Frontal cortex (tissue), 3 donors: ENCODE measurements at regions not wholly inside any gene's neighbourhood (a gene's known extent, or its start where the extent isn't known, plus 50 kb on each side); places are given as distances from the start of the nearest gene placed in this dataset.

Experiments used
- DNase-seq, 2 donors: peaks; one replicate each; pipeline ENCODE4 v3.0.0; 2012; ENCODE audit warnings: low spot score in 2 of 2
- FAIRE-seq: peaks from 2 replicates; lab custom pipeline; 2012; peaks lifted over from hg19 to GRCh38; lab: Jason Lieb, UNC
- donor health status: control.
- donor health status: control.
- donor health status: control.

DNA sequence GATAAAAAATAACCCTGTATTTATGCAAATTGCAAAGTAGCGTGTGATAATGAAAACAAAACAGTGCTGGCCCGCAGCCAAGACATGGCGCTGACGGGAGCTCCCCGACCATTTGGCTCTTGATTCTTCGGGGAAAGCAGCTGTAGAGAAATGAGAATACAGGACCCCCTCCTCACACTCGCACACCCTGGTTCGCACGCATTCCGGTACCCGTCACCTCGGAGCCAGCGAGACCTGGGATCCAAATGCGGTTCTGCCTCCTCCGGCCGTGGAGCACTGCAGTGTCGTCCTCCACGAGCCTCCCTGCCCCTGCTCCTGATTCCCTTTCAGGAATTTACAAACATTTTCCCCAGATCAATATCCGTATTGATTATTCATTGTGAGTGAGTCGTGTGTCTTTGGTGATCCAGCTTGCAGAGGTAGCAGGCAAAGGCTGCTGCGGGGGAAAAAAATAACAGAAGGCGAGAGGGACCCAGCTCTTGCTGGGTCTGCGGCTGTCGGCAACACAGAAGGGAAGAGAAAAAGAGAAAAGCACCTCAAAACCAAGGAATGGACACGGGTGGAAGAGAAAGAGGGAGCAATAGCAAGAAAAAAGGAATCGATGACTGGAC is 184.1 kb upstream of the ZFHX3 start:
- DNase-seq (no peak), FAIRE-seq (no peak)

DNA sequence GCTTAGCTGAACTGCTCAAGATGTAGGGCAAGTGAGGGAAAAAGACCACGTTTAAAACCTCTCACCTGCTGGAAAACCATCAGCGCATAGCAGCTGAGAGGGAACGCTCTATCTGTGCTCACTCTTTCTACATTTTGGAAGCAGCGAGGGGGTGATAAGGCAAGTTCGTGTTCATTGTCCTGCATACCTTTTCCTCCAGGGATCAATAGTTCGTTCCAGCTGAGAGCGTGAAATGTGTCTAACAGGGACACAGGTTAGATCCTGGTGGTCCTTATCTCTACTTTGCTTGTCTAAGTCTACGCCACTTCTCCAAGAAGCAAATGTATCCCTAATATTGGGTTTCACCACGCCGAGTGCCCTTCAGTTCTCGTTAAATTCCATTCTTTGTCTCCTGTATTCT is 183.5 kb upstream of the ZFHX3 start:
- DNase-seq: no peak
- FAIRE-seq: no peak

DNA sequence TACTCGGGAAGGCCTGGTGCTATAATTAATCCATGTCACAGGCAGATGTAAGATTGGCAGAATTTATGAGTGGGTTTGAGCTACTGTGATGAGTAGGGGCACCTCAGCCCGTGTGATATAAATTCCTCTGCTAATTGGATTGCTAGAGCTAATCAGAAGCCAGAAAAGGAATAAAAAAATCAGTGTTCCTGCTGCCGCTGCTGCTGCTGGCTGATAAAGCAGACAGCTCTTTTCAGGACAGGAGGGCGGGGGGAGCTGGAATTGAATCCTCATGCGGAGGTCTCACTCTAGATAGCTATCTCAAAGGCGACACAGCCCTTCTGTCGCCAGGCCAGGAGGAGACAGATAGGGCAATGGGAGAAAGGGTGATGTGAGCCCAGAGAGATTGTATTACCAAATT is 182.7 kb upstream of the ZFHX3 start:
- FAIRE-seq: no peak
- no peak for DNase-seq

DNA sequence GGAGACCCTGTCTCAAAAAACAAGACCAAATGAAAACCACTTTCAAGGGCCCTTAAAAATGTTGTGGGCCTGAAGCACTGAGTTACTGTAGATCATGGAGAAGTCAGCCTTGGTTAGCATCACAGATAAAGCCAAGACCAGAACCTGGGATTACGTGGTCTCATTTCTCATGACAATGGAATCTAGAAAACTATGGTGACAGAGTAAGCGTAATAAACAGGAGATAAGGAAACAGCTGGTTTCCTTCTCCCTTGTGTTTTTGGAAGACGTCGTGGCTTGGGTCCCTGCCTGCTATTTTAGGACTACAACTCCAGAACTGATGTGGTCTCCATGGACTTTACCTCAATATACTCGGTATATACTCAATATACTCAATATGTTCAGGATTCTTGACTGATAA is 180.7 kb upstream of the ZFHX3 start:
- DNase-seq: no peak
- FAIRE-seq: no peak

DNA sequence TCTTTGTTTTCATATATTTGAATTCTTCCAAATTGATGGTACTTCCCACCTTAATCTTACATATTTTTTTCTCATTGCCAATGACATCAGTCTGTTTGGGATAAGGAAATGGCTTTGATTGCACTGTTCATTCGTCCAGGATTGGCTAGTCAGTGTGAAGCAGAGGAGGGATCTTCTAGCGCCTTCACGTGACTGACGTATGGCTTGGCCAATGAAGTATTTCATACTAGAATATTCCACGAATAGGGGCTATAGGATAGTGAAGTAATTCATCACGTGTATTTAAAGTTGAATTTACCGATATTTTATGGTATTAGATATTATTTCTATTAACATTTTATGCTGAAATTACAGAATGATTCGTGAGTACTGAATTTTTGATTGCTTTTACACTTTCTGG is 178.7 kb upstream of the ZFHX3 start:
- no peak for DNase-seq
- no peak for FAIRE-seq

DNA sequence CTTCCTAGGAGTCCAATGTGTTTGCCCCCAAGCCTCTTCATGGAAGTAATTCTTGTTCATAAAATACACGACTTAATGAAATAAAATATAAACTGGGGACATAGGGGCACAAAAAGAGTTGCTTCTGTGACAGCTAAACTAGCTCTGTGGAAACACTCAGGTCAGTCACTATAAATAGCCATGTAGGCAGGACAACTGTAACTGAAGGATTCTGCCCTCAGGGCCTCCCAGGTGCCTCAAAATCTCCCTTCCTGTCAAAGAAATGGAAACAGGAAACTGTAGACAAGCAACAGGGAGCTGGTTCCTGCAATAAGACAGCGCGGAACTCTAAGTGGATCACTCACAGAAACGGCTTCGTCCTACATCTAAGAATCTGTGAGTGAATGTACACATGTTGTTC is 178.1 kb upstream of the ZFHX3 start:
- FAIRE-seq: no peak
- no peak for DNase-seq

DNA sequence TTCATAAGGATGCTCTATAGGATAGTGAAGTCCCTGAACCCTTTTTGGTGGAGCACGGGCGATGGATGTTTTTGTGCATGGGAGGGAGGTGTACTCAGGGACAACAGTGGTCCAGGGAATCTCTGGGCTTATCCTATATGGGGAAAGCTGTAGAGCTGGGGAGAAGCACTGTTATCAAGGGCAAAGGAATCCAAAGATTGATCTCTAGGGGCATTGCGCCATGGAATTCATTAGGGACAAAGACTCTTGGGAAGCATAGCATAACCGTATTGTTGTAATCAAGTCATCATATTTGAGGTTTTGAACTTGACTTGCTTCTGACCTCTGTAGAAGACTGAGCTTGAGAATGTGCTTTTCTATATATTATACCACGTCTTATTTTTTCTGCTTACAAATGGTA is 172.9 kb upstream of the ZFHX3 start:
- FAIRE-seq: no peak
- no peak for DNase-seq

DNA sequence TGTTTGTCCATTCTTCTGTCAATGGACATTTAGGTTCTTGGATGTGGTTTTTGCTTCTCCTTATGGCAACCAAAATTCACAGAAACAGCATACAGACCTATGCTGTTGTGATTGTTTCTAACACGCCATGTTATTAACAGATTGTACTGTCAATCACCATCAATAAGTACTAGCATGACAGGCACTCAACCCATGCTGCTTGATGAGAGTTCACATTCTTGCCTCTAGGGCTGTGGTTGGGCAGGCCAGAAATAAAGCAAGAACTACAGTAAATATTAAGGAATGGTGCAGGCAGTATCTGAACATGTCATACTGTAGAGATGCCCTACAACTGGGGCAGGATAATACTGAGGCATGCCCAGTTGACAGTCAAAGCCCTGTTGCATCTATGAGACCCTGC is 171.2 kb upstream of the ZFHX3 start:
- no peak for DNase-seq
- FAIRE-seq: no peak

DNA sequence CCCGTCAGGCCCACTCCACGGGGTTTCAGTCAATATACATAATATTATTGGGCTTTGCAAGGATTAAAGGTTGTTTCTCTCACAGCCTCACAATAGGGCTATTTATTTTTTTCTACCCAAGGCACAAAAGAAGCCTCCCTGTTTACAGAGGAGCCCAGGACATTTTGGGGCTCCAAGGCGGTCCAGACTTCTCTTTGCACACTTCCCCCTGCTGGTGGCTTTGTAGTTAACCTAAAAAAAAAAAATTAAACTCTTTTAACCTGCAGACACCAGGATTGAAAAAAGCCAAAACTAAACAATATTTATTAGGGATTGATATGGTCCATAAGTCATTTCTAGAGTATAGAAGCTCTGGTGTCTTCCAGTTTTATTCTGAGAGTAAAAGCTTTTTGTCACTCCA is 169.7 kb upstream of the ZFHX3 start:
- FAIRE-seq (no peak), DNase-seq (no peak)

DNA sequence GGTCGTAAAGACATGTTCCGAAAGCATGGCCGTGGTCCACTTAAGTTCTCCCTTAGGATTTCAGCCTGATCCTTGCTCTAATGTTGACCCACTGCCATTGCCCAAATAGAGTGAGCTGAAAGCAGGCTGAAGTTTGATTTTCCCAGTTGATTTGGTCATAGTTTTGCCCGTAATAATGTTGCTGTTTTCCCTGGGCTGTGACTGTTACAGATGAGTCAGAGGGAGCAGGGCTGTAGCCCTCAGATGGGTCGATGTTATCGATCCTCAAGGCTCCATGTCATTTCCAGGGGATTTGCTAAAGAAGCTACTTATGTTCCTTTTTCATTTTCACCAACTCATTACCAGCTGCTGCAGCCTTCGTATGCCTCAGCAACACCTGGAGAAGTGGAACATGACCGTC is 169.0 kb upstream of the ZFHX3 start:
- no peak for FAIRE-seq
- no peak for DNase-seq

DNA sequence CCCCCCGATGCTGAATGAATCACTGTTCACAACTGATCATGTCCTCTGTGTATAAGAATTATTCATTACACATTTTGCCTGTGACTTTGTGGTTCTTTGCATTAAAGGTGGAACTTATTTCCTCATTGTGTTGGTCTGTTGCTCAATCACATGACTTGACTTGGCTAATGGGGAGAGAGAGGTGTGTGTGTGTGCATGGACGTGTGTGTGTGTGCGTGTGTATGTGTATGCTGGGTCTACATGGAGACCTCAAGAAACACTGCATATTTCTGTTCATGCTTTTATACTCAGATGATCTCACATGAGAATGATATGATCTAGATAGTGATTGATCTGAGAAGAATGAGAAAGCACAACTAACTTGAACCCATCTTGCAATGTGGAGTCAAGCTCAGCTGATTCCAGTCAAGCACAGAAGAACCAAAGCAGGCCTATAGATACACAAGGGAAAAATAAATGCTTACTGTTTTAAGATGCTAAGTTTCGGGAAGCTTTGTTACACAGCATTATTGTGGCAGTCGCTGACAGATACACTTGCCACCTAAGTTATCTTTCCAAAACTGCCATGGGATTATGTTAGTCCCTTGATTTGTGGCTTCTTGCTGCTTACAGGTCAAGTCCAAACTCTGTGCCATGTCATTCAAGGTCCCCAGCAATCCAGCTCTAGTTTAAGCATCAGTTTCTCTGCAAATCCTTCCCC is 167.9 kb upstream of the ZFHX3 start:
- FAIRE-seq: no peak
- no peak for DNase-seq

DNA sequence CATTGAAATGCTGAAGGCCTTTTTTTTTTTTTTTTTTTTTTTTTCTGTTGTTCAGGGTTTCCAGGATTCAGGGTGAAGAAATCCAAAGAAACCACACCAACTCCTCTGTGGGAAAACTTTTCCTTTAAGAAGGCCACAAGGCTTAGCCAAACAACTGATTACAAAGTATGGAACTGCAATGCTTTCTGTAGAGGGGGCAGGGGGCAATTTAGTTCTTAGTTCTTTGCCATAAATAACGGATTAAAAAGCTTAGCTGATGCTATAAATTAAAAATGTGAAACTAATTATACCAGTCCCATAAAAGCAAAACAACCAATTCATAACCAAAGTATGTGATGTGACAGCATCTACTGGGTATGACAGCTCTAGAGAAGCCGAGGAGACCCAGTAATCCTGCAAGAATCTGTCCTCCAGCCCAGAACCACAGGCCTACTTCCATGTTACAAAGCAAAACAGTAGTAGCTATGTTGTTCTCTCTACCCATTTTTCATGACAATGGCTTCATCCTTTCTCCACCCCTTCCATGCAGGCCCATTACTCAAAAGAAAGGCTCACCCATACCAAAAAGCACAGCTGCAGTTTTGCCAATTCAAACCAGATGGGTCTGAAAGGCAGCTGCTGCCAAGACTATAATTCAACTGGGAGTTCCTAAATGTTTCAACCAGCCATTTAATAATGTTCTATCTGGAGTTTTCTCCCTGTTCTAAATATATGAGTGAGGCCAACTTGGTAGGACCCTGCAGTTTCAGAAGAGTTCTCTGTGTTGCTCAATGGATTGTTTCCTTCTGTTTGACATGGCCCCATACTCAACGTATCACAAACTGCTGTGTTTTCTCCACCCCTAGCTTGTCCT is 167.1 kb upstream of the ZFHX3 start:
- FAIRE-seq (no peak), DNase-seq (no peak)

DNA sequence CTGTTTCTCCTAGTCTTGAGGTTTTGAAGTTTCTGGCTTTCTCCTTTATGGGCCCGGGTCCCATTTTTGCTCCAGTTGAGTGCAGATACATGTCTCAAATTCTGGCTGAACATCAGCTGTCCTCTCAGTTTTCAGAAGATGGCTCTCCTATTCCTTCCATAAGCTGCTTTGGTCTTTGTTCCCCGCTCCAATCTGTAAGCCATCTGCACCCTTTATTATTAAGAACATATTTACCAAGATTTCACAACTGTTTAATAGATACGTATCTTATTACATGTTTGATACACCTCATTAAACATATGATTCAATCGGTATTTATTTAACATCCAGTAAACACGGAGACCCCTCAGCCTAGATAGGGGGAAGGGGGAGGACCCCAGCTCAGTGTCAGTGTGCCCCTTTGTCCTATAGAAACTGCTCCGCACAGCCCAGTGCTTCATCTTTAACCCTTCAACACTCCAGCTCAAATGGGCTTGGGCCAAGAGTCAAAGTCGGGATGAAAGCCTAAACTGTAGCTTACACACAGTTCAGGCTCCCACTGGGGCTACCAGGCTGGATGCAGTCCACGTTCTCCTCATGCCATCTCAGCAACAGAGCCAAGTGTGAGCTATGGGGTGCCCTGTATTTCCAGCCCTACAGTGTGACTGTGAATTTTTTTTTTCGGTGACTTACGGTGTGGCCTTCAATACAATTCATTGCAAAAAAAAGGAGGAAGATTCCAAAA is 166.0 kb upstream of the ZFHX3 start:
- DNase-seq: no peak
- no peak for FAIRE-seq

DNA sequence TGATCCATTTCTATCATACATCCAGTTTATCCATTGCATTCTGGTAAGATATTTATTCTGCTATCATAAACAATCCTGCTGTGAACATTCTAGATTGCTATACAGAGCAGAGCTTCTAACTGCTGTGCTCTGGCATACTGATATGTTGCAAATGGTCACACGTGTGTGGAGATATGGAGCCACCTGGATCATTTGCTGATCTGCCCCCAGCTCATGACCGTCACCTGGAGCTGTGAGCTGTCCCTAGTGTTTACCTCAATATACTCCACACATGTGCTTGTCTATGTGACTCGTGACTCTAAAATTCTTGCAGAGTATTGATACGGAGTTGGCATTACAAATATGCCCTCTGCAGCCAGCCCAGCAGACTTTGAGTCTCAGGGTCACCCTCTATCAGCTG is 164.5 kb upstream of the ZFHX3 start:
- FAIRE-seq (no peak), DNase-seq (no peak)

DNA sequence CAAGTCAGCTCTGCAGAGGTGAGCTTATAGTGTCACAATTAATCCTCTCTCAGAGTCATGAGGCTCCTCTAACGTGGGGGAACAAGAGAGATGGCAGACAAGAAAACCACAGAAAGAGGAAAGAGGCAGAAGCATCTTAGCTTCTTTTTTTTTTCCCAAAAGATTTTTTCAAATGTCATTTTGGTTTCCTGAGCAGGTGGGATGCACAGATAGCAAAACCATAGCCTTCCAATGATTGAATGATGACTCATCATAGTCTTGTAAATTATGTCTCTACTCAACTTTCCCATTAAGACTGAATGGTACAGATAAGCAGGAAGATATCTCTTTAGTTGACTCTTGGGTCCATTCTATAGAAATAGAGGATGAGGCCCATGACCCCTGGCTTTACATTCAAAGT is 162.8 kb upstream of the ZFHX3 start:
- DNase-seq (no peak), FAIRE-seq (no peak)

DNA sequence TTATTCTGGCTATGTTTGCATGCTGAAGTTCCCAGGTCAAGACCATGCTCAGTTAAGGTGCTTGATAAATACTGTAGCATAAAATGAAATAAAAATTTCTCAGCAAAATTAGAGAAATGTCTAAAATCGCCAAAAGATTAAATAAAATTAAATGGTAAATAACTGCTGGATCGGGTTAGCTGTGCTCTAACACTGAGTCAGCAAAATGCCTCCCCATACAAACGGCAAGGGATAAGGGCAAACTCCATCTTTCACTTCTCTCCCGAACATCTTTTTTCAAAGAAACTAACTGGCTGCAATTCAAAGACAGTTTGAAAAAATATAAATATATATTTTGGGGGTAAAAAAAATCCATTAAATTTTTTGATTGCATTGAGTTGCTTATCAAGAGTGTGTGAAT is 162.2 kb upstream of the ZFHX3 start:
- no peak for FAIRE-seq
- no peak for DNase-seq

DNA sequence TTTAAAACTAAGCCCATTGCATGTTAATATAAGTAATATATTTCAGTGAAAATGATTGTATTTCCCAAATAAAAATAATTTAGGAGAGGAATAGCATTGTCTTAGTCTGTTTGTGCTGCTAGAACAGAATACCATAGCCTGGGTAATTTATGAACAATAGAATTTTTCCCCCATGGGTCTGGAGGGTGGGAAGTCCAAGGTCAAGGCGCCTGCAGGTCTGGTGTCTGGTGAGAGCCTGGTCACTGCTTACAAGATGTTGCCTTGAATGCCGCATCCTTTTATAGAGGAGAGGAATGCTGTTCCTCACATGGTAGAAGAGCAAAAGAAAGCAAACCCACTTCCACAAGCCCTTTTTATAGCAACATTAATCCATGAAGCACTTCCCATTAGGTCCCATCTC is 161.3 kb upstream of the ZFHX3 start:
- FAIRE-seq (no peak), DNase-seq (no peak)

DNA sequence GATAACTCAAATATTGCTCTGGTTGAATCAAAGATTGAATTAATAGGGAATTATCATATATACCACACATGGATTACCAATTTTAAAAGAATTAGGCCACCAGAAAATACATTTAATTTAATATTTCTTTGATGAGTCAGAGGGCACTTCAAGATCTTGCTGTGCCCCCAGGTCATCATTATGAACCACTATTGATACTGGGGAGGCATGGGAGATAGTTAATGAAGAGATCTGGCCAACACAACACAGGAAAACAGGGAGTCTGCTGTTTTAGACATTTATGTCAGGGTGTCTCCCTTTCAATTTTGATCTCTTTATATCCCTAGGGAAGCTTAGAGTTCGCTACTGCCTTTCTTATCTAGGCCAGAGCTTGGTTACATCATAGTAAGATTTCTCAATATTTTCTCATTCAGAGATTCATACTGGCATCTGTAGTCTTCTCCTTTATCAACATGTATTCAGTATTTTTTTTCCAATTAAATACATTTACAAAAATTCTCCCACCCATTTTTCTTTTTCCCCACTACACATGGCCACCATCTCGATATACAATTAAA is 158.3 kb upstream of the ZFHX3 start:
- FAIRE-seq (no peak), DNase-seq (no peak)

DNA sequence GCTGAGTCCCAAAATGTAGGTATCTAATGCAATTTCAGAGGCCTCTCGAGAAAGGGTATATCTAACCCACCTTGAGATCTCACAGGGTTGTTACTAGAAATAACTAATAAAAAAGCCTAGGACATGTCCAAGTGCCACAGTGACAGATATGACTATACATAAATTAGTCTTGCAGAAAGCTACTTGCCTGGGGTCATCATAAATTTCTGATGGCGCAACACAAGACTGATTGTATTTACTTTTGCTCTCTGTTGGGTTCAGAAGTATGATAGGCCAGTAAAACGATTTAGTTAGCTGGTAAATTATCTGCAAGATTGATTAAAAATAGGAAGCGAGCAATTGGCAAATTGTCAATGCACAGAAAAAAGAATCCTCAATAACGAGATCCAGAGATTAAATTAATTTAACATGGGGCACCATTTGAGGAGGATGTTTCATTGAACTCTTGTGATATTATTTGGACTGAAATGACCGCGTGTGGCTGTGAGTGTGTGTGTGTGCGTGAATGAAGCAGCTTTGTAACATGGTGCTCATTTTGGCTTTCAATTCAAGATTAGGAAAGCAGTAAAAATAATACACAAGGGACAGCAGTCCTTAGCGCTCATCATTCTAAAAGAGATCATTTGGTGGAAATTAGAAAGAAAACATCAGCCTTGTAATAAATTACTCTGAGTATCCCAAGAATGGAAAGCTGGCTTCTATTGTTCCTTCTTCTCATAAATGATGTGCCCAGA is 157.4 kb upstream of the ZFHX3 start:
- no peak for DNase-seq
- FAIRE-seq: no peak
